ENCODE measurements at regions not wholly inside any gene's neighbourhood (a gene's known extent, or its start where the extent isn't known, plus 50 kb on each side); places are given as distances from the start of the nearest gene placed in this dataset.

- intact Hi-C loops (cut with DNase I), result no loop called here
- DNase-seq (no peak), FAIRE-seq (no peak)
- Histone ChIP-seq H3K4me3 (ENCODE audit: low read length in 3 of 3) (no peak overlapping the region), H3K4me1 (ENCODE audit: control insufficient read depth in 2 of 3, insufficient read depth in 2 of 3, low read depth in 1 of 3, low read length in 3 of 3) (no peaks in the 10 kb centered on the region), H3K36me3 (ENCODE audit: control insufficient read depth in 2 of 3, insufficient read depth in 3 of 3, low read length in 3 of 3) (no peaks in the 10 kb centered on the region), H3K9ac (ENCODE audit: low read length in 3 of 3) (no peak overlapping the region), H3K27me3 (ENCODE audit: control insufficient read depth, insufficient read depth, low read length) (no peaks in the 10 kb centered on the region), H3K9me3 (ENCODE audit: control insufficient read depth in 2 of 3, insufficient read depth in 1 of 3, low read length in 3 of 3) (no peaks in the 10 kb centered on the region), H3K27ac (ENCODE audit: low read depth in 2 of 2, low read length in 2 of 2) (no peak overlapping the region)
- TF ChIP-seq CTCF (IDR thresholded peaks at IDR 0.05; ENCODE audit: borderline replicate concordance, extremely low read depth, insufficient read depth), result no peak
Observed at GRCh38 chr2:78907089-78907488, 118.4 kb upstream of the REG3G start.

DNA sequence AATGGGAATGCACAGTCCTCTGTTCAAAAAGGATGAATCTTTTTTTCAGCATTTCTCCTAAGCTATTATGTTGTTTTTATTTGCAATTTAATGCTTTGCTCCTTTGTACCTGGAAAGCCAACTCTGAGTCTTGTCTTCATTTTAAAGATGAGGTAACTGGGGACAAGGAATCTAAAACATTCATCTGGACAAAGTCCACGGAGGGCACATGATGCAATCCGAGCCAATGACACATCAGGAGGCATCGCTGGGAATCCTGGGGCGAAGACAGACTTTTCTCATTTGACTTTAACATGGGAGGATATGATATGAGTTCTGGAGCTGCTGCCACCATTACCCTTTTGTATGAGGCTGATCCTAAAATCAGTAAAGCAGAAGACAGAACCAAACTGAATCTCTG lies 116.5 kb upstream of the REG3G start:
- intact Hi-C loops (cut with DNase I), result no loop called here
- TF ChIP-seq CTCF (IDR thresholded peaks at IDR 0.05; ENCODE audit: borderline replicate concordance, extremely low read depth, insufficient read depth), result no peak
- H3K36me3 ChIP-seq (ENCODE audit: control insufficient read depth in 2 of 3, insufficient read depth in 3 of 3, low read length in 3 of 3), result no peaks in the 10 kb centered on the region
- no peak overlapping the region for H3K9ac ChIP-seq (ENCODE audit: low read length in 3 of 3)
- H3K4me3 ChIP-seq (ENCODE audit: low read length in 3 of 3), result no peak overlapping the region
- no peaks in the 10 kb centered on the region for H3K9me3 ChIP-seq (ENCODE audit: control insufficient read depth in 2 of 3, insufficient read depth in 1 of 3, low read length in 3 of 3)
- H3K4me1 ChIP-seq (ENCODE audit: control insufficient read depth in 2 of 3, insufficient read depth in 2 of 3, low read depth in 1 of 3, low read length in 3 of 3), result no peaks in the 10 kb centered on the region
- DNase-seq (no peak), FAIRE-seq (no peak)
- no peak overlapping the region for H3K27ac ChIP-seq (ENCODE audit: low read depth in 2 of 2, low read length in 2 of 2)
- H3K27me3 ChIP-seq (ENCODE audit: control insufficient read depth, insufficient read depth, low read length), result no peaks in the 10 kb centered on the region

GRCh38 chr2:78910376-78910775 lies 115.1 kb upstream of the REG3G start:
- no peaks in the 10 kb centered on the region for H3K9me3 ChIP-seq (ENCODE audit: control insufficient read depth in 2 of 3, insufficient read depth in 1 of 3, low read length in 3 of 3)
- FAIRE-seq, result no peak
- H3K36me3 ChIP-seq (ENCODE audit: control insufficient read depth in 2 of 3, insufficient read depth in 3 of 3, low read length in 3 of 3), result no peaks in the 10 kb centered on the region
- no peaks in the 10 kb centered on the region for H3K4me1 ChIP-seq (ENCODE audit: control insufficient read depth in 2 of 3, insufficient read depth in 2 of 3, low read depth in 1 of 3, low read length in 3 of 3)
- no peak overlapping the region for H3K27ac ChIP-seq (ENCODE audit: low read depth in 2 of 2, low read length in 2 of 2)
- no peaks in the 10 kb centered on the region for H3K27me3 ChIP-seq (ENCODE audit: control insufficient read depth, insufficient read depth, low read length)
- DNase-seq, result no peak
- H3K9ac ChIP-seq (ENCODE audit: low read length in 3 of 3), result no peak overlapping the region
- intact Hi-C loops (cut with DNase I), result no loop called here
- no peak for TF ChIP-seq CTCF (IDR thresholded peaks at IDR 0.05; ENCODE audit: borderline replicate concordance, extremely low read depth, insufficient read depth)
- H3K4me3 ChIP-seq (ENCODE audit: low read length in 3 of 3), result no peak overlapping the region

- H3K27me3 ChIP-seq (ENCODE audit: control insufficient read depth, insufficient read depth, low read length), result no peaks in the 10 kb centered on the region
- TF ChIP-seq CTCF (IDR thresholded peaks at IDR 0.05; ENCODE audit: borderline replicate concordance, extremely low read depth, insufficient read depth), result no peak
- H3K4me1 ChIP-seq (ENCODE audit: control insufficient read depth in 2 of 3, insufficient read depth in 2 of 3, low read depth in 1 of 3, low read length in 3 of 3), result no peaks in the 10 kb centered on the region
- no peak overlapping the region for H3K27ac ChIP-seq (ENCODE audit: low read depth in 2 of 2, low read length in 2 of 2)
- DNase-seq (no peak), FAIRE-seq (no peak)
- no peak overlapping the region for H3K9ac ChIP-seq (ENCODE audit: low read length in 3 of 3)
- no peak overlapping the region for H3K4me3 ChIP-seq (ENCODE audit: low read length in 3 of 3)
- H3K9me3 ChIP-seq (ENCODE audit: control insufficient read depth in 2 of 3, insufficient read depth in 1 of 3, low read length in 3 of 3), result no peaks in the 10 kb centered on the region
- intact Hi-C loops (cut with DNase I), result no loop called here
- H3K36me3 ChIP-seq (ENCODE audit: control insufficient read depth in 2 of 3, insufficient read depth in 3 of 3, low read length in 3 of 3), result no peaks in the 10 kb centered on the region
Observed at GRCh38 chr2:78913257-78913656, 112.2 kb upstream of the REG3G start.

Data from kidney (tissue), 13 donors.